Chondrocyte (in vitro differentiated cells): ENCODE measurements at regions not wholly inside any gene's neighbourhood (a gene's known extent, or its start where the extent isn't known, plus 50 kb on each side); places are given as distances from the start of the nearest gene placed in this dataset.
"Not testable (repeated sequence)": the region's sequence is repeated elsewhere in the genome, so short reads cannot be mapped to it uniquely, and the experiment has no call there.

ENCODE experiments used
- DNase-seq: peaks from one replicate; pipeline ENCODE4 v3.0.0; 2021; ENCODE audit warnings: mixed read lengths, low spot score
- H3K27ac Mint-ChIP-seq: one replicate; pipeline ENCODE4 v1.8.0; 2021; ENCODE audit warnings: mild to moderate bottlenecking, moderate library complexity, mixed read lengths; ENCODE audit not compliant: unreplicated experiment
- H3K27me3 Mint-ChIP-seq: 2 replicates; pipeline ENCODE4 v1.8.0; 2021; ENCODE audit warnings: low read depth, mixed read lengths
- H3K36me3 Mint-ChIP-seq: 2 replicates; pipeline ENCODE4 v1.8.0; 2021; ENCODE audit warnings: low read depth, mixed read lengths
- H3K4me1 Mint-ChIP-seq: 2 replicates; pipeline ENCODE4 v1.8.0; 2021; ENCODE audit warnings: low read depth, mild to moderate bottlenecking, mixed read lengths
- H3K4me3 Mint-ChIP-seq: one replicate; pipeline ENCODE4 v1.8.0; 2021; ENCODE audit warnings: mild to moderate bottlenecking, moderate library complexity, mixed read lengths; ENCODE audit not compliant: unreplicated experiment
- H3K9me3 Mint-ChIP-seq: 2 replicates; pipeline ENCODE4 v1.8.0; 2021; ENCODE audit warnings: low read depth, mixed read lengths

DNA sequence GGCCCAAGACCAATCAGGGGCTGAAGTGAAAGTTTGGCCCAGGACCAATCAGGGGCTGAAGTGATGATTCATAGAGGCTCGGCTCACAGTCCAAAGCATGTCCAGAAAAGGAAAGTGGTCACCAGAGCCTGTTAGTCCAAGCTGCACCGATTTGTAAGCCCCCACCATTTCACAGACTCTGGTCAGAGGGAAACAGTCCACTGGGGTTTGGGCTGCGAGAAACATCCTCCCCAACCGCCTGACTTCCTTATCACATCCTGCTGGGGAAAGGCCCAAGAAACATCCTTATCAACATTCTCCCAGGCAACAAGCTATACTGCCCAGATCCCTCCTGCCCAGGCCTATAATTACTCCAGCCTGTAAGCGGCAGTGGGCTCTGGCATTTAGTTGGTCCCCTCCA lies 388.1 kb downstream of the CNTNAP3B start:
- H3K27ac Mint-ChIP-seq: peak overlapping the region; percentile 73
- not testable (repeated sequence) for H3K4me3 Mint-ChIP-seq, H3K4me1 Mint-ChIP-seq, H3K27me3 Mint-ChIP-seq, DNase-seq, H3K9me3 Mint-ChIP-seq, H3K36me3 Mint-ChIP-seq

DNA sequence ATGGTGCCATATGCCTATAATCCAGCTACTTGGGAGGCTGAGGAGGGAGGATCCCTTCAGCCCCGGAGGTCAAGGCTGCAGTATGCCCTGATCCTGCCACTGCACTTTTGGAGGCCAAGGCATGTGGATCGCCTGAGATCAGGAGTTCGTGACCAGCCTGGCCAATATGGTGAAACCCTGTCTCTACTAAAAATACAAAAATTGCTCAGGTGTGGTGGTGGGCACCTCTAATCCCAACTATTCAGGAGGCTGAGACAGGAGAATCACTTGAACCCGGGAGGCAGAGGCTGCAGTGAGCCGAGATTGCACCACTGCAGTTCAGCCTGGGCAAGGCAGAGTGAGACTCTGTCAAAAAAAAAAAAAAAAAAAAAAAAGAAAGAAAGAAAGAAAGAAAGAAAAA lies 390.5 kb downstream of the CNTNAP3B start:
- not testable (repeated sequence) for H3K36me3 Mint-ChIP-seq, H3K27me3 Mint-ChIP-seq, DNase-seq, H3K4me1 Mint-ChIP-seq, H3K9me3 Mint-ChIP-seq, H3K4me3 Mint-ChIP-seq, H3K27ac Mint-ChIP-seq

DNA sequence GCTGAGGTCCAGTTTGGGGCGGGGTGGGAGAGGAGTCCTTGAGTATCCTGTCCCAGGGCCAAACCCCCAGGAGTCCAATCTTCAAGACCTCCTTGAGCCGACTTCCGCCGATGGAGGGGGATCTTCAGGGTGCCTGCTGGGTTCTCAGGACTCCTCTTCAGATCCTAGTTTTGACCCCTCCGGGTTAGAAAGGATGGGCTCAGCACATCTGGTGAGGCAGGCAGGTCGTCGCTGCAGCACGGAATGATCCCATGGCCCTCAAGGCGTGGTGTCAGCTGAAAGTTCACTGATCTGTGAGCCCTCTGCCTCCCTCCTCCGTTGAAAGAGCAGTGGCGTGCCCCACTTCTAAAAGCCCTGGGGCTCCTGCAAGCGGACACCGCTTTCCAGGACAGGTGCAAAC lies 430.0 kb downstream of the CNTNAP3B start:
- H3K27ac Mint-ChIP-seq, H3K4me1 Mint-ChIP-seq, H3K9me3 Mint-ChIP-seq, H3K27me3 Mint-ChIP-seq, H3K4me3 Mint-ChIP-seq, H3K36me3 Mint-ChIP-seq, DNase-seq: not testable (repeated sequence)

GRCh38 chr9:41697080-41697479 lies 432.1 kb downstream of the CNTNAP3B start:
- H3K27ac Mint-ChIP-seq, H3K9me3 Mint-ChIP-seq, H3K27me3 Mint-ChIP-seq, H3K4me3 Mint-ChIP-seq, DNase-seq, H3K4me1 Mint-ChIP-seq, H3K36me3 Mint-ChIP-seq: not testable (repeated sequence)

GRCh38 chr9:41679312-41679711 lies 449.9 kb downstream of the CNTNAP3B start:
- H3K9me3 Mint-ChIP-seq, H3K27ac Mint-ChIP-seq, H3K4me1 Mint-ChIP-seq, H3K27me3 Mint-ChIP-seq, DNase-seq, H3K36me3 Mint-ChIP-seq: not testable (repeated sequence)
- peak overlapping the region; percentile 41 for H3K4me3 Mint-ChIP-seq

- H3K36me3 Mint-ChIP-seq, H3K4me1 Mint-ChIP-seq, H3K27ac Mint-ChIP-seq, H3K4me3 Mint-ChIP-seq, H3K9me3 Mint-ChIP-seq, DNase-seq, H3K27me3 Mint-ChIP-seq: not testable (repeated sequence)
These were observed 465.7 kb downstream of the CNTNAP3B start for GRCh38 chr9:41663497-41664036.

DNA sequence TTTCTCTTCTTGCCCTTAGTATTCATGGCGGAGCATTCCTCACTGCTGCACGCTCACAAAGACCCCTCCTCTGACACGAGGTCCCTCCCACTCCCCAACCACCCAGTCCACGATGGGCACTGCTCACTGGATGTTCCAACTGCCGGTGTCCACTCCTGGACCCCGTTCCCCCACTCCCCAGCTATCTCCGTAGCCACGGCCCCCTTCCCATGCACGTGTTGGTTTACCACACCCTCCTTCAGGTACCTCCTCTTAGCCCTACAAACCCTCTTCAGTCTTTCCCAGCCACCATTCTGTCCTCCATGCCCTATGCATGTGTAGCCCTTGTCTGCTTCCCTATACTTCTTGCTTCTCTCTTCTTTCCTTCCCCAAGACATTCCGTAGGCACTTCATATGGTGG lies 469.6 kb upstream of the ZNG1F start:
- not testable (repeated sequence) for H3K27ac Mint-ChIP-seq, H3K36me3 Mint-ChIP-seq, H3K4me3 Mint-ChIP-seq, DNase-seq, H3K9me3 Mint-ChIP-seq, H3K27me3 Mint-ChIP-seq, H3K4me1 Mint-ChIP-seq

DNA sequence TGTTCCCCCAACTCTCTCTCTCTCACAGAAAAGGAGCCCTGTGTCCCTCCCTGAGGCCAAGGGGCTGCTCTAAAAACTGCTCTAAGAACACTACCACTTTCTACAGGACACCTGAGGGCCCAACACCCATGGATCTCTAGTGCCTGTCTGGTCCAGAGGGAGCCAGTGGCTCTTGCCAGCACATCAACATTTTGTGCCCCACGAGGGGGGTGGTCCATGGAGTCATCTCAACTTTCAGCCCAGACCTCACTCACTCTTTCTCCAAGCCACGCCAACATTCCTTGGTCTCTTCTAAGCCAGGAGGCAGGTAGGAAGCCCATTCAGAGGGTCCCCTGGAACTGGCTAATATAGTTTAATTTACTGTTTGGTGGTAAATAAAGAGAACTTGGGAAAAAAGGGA lies 469.0 kb upstream of the ZNG1F start:
- H3K27me3 Mint-ChIP-seq, DNase-seq, H3K27ac Mint-ChIP-seq, H3K4me1 Mint-ChIP-seq, H3K36me3 Mint-ChIP-seq, H3K9me3 Mint-ChIP-seq, H3K4me3 Mint-ChIP-seq: not testable (repeated sequence)

DNA sequence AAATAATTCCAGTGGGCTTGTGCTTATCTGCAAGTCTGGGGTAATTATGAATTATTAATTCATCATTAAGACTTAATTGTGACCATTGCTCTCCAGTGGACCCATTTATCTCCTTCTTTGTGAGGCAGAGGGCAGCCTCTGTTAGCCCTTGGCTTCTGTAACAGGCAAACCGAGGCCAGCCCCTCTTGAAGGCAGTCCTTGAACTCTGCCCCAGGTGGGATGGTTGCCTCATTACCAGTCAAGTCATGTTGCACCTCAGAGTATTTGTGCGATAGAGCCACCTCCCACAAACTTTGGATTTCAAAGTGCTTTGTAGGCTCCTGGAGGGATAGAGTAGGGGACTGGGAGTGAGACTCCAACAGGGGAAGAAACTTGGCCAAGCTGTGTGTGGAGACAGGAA lies 468.0 kb upstream of the ZNG1F start:
- not testable (repeated sequence) for DNase-seq, H3K36me3 Mint-ChIP-seq, H3K27me3 Mint-ChIP-seq, H3K4me3 Mint-ChIP-seq, H3K9me3 Mint-ChIP-seq, H3K27ac Mint-ChIP-seq, H3K4me1 Mint-ChIP-seq

DNA sequence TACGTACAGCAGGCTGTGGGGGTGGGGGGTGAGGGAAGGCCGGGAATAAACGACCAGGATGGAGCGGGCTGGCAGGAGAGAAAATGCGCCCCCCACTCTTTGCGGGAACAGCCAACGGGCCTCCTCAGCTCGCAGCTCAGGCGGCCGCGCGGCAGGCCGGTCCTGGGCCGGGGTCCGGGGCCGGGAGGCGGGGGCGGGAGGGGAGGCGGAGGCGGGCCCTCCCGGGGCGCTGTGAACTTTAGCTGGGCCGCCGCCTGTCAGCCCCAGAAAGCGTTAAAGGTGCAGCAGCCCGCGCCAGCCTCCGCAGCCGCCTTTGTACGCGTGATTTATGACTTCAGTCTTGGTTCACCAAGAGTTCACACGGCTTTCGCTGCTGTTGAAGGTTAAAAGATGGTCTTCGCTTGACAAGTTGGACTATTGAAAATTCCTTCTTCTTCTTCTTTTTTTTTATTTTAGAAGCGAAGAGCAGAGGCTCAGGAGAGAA lies 466.0 kb upstream of the ZNG1F start:
- not testable (repeated sequence) for H3K36me3 Mint-ChIP-seq, H3K27me3 Mint-ChIP-seq, H3K4me1 Mint-ChIP-seq, DNase-seq, H3K9me3 Mint-ChIP-seq, H3K27ac Mint-ChIP-seq
- peak overlapping the region; percentile 22 for H3K4me3 Mint-ChIP-seq

DNA sequence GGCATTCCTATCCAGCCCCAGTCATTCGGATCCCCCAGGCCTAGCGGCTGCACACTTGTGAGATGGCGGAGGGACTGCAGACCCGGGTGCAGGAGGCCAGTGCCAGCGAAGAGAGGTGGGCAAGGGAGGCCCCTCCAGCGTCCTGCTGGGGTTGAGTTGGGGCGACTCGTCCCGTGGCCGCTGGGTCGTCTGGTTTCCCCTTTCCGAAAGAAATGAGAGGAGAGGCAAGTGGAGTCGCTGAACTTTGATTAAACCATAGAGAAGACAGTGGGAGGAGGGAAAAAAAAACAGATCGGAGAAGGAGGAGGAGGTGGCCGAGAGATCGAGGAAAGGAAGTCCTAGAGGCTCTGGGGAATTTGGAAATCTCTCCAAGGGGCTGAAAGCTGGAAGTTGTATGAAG lies 465.2 kb upstream of the ZNG1F start:
- not testable (repeated sequence) for H3K4me3 Mint-ChIP-seq

DNA sequence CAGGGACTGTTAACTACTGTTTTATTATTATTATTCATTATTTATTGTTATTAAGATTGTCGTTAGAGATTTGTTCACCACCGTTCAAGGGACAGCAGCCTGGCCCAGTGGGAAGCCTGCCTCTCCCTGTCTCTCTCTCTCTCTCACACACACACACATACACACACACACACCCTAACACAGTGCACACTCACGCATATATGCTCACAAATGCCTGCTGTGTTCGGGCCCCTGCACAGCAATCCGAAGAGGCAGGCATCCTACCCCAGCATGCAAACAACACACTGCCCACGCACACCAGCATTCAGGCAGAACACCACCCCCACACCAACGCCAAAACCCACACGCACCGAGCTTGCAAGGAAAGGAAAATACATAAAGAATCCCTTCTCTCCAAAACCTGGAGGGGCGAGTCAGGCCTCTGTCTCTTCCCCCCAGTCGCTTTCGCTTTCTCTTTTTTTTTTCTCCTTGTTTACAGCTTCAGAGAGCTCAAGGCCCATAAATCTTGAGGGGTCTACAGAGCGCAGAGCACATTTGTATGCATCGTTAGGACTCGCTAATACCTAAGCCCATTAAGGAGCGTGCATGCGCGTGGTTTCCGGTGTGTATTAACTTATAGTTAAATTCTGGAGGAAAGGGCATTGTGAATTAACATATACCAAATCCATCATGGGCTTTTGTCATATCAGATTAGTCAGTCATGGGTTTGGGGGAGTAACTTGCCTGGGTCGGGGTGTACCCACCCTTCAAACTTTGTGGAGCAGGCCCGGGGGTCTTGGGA lies 464.6 kb upstream of the ZNG1F start:
- not testable (repeated sequence) for H3K4me1 Mint-ChIP-seq, H3K27me3 Mint-ChIP-seq, H3K27ac Mint-ChIP-seq, H3K9me3 Mint-ChIP-seq, H3K36me3 Mint-ChIP-seq, H3K4me3 Mint-ChIP-seq, DNase-seq

More for the DNA sequence above, 465.2 kb upstream of the ZNG1F start:
- not testable (repeated sequence) for H3K36me3 Mint-ChIP-seq, H3K4me1 Mint-ChIP-seq, H3K27ac Mint-ChIP-seq, H3K27me3 Mint-ChIP-seq, H3K9me3 Mint-ChIP-seq, DNase-seq

DNA sequence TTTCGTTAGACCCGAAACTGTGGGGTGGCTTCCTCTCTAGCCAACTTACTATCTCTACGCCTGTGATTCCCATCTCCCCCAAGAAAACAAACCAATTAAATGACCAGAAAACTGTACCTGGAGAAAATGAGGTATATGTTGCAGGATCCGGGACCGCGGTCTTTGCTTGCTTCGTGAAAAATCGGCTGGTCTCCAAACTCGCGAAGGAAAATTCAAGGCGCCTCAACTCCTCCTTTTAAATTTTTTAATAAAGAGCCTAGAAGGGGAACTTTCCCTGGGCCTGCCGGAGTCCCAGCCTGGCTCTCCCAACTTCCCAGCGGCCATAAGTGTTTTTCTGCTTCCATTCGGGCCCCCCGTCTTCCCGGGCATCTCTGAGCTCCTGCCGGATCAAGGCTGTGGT lies 463.7 kb upstream of the ZNG1F start:
- not testable (repeated sequence) for H3K36me3 Mint-ChIP-seq, H3K9me3 Mint-ChIP-seq, H3K4me1 Mint-ChIP-seq, H3K4me3 Mint-ChIP-seq, H3K27ac Mint-ChIP-seq, H3K27me3 Mint-ChIP-seq, DNase-seq
